Stimulated activated CD4-positive, alpha-beta T cell treated with anti-CD3 and anti-CD28 coated beads, Interleukin-15, amount 100 ng/mL, for 24 hours (primary cell): ENCODE measurements at regions not wholly inside any gene's neighbourhood (a gene's known extent, or its start where the extent isn't known, plus 50 kb on each side); places are given as distances from the start of the nearest gene placed in this dataset.
A peak's percentile ranks its signal among the peaks of the same experiment; 100 is the strongest.

Source experiments
- DNase-seq: peaks from one replicate; pipeline ENCODE4 v3.0.0-alpha.2; 2020

GRCh38 chr6:168154263-168154917, 75.4 kb upstream of the FRMD1 start:
- DNase-seq, result no peak

DNA sequence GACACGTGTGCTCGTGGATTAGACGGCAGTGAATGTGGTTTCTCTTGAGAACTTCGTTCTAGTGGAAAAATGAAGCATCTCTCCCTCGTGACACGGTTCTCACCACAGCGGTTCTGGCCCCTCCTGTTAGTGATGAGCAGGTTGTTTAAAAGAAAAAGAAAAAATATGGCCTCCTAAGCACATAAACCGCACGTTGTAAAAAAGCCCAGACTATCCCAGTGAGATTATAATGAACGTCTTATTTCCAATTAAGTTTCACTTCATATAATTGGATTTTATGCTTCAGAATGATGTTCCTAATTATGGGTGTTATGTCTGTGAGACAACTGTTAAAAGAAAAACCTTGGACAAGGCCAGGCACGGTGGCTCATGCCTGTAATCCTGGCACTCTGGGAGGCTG, 74.5 kb upstream of the FRMD1 start:
- DNase-seq, result no peak

GRCh38 chr6:168152980-168153379, 74.0 kb upstream of the FRMD1 start:
- DNase-seq, result no peak

- DNase-seq, result no peak
Observed at GRCh38 chr6:168152306-168152963, 73.4 kb upstream of the FRMD1 start.

GRCh38 chr6:168150551-168151320, 71.7 kb upstream of the FRMD1 start:
- no peak for DNase-seq

DNA sequence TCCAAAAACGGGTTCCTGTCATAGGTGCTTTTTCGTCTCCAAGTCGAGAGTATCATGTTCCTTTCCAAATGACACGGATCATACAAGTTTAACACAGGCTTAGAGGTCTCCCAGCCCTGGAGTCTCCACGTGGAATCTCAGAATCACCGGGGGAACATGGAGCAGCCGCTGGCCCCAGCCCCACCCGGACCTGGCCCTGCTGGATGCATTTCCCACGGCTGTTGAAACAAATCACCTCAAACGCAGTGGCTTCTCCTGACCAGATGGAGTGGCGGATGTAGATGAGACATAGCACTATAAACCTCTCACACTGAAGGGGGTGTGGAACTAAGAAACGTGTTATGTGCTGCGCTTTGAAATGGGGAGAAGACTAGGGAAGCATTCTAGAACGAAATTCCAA, 70.0 kb upstream of the FRMD1 start:
- no peak for DNase-seq

- no peak for DNase-seq
Observed at GRCh38 chr6:168148231-168148849, 69.3 kb upstream of the FRMD1 start.

DNA sequence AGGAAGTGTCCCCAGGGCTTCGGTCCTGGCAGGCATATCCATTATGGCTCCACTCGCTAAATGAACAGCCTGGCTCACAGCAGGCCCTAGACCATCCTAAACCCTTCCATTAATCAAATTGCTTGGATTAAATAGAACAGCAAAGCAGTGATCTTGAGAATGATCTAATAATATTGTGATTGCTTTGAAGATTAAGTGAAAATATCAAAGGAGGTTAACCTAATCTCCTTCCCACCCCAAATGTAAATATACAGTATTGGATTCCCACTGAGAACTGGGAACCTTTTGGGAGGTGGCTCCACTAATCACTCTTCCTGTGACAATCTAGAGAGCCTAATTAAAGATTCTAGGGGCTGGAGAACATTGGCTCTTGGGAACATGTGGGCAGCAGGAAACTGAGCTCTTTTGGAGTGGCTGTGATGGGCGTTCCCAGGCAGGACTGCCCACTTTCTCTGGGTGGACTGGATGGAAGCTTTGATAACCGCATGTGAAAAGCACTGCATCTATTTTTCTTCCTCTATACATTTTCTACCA, 68.3 kb upstream of the FRMD1 start:
- DNase-seq, result no peak

- no peak for DNase-seq
Observed at GRCh38 chr6:168145747-168146596, 67.0 kb upstream of the FRMD1 start.

GRCh38 chr6:168139121-168139520, 60.1 kb upstream of the FRMD1 start:
- no peak for DNase-seq

DNA sequence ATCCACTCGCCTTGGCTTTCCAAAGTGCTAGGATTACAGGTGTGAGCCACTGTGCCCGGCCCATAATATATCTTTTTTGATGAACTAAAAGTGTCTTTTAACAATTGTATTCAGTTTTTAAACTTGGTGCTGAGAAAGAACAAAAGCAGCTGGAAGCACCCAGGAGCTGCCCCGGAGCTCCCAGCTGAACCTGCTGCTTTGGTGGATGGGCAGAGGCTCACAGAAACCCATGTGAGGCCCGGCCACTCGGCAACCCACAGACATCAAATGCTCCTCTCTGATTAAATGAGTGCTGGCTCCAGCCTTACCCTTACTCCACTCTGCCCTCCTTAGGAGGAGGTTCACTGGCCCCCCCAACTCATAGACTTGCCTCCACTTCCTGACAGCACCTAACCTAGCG, 59.4 kb upstream of the FRMD1 start:
- DNase-seq, result no peak

DNA sequence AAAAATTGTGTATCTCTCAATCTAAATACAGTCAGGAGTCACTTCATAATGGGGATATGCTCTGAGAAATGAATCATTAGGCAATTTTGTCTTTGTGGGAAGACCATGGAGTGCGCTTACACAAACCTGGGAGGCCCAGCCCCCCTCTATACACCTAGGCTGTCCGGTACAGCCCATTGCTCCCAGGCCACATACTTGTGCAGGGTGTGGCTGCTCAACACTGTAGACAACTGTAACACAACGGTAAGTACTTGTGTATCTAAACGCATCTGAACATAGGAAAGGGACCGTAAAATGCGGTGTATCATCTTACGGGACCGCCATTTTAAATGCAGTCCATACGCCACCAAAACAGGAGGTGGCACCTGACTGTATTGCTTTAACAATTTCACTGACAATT, 58.0 kb upstream of the FRMD1 start:
- no peak for DNase-seq

DNA sequence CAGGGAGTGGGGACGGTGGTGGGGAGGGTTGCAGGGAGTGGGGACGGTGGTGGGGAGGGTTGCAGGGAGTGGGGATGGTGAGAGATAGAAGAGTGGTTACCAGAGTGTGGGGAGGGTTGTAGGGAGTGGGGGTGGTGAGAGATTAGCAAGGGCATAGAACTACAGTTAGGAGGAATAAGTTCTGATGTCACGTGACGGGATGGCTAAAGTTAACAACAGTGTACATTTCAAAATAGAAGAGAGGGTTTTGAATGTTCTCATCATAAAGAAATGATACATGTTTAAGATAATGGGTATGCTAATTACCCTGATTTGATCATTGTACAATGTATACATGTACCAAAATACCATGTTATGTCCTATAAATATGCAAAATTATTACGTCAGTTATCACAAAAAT, 57.6 kb upstream of the FRMD1 start:
- DNase-seq, result no peak

DNA sequence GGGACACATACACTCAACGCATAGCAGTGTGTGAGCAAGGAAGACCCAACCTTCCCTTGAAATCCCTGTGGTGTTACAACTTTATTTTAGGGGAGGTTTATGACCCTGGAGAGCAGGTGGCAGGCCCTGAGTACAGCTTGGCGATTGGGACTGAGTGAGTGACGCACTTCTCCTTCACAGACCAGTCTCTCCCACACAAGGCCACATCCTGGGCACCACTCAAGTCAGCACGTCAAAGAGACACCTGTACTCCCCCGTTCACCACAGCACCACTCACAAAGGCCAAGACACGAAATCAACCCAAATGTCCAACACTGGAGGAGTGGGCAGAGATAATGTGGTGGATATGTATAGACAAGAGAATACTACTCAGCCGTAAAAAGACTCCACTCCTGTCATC, 57.0 kb upstream of the FRMD1 start:
- DNase-seq, result no peak

- DNase-seq, result no peak
Observed at GRCh38 chr6:168134560-168135201, 55.7 kb upstream of the FRMD1 start.

DNA sequence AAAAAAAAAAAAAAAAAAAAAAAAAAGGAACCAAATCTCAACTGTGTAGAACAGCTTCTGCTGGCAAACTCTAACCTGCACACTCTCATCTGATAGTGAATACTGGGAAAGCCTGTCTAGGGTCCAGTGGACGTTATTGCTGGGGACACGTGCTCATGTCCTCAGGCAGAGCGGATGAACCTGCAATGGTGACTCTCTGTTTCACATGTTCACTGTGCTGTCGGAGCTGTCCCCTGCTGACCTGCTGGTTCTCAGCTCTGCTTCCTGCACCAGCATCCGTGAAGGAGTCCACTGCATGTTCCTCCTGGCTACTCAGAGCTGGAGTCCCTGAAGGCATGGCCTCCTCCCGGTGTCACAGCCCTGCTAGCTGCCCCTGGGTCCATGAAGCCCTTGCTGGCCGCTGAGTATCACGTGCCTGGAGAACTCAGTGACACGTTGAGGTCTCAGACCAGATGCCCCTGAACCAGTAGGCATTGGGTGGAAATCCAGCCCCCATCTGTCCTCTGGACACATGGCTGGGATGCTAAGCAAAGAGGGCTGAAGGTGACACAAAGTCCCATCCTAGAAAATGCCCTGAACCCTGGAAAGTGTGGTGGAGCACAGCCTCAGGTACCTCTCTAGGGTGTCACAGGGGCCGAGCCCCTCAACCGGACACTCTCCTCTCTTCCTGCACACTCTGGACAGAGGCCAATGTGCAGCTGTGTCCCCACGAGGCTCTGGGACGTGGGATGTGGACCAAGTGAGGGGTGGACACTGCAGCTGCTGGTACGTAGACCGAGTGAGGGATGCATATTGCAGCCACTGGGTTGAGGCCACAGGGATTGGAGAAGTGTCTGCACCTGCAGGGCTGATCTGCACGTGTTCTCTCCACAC, 54.9 kb upstream of the FRMD1 start:
- DNase-seq, result no peak

- DNase-seq, result no peak
Observed at GRCh38 chr6:168133168-168133561, 54.2 kb upstream of the FRMD1 start.

GRCh38 chr6:168132531-168133167, 53.6 kb upstream of the FRMD1 start:
- DNase-seq, result peak; percentile 31

- DNase-seq, result no peak
Observed at GRCh38 chr6:168131464-168132415, 52.7 kb upstream of the FRMD1 start.
